ENCODE measurements at regions not wholly inside any gene's neighbourhood (a gene's known extent, or its start where the extent isn't known, plus 50 kb on each side); places are given as distances from the start of the nearest gene placed in this dataset.
"Not testable (repeated sequence)": the region's sequence is repeated elsewhere in the genome, so short reads cannot be mapped to it uniquely, and the experiment has no call there.

GRCh38 chr2:193074933-193075332 lies 880.2 kb upstream of the TMEFF2 start:
- DNase-seq (ENCODE audit: extremely low spot score, unreplicated experiment): no peak
- H3K9me3 Mint-ChIP-seq (ENCODE audit: unreplicated experiment): peaks cover 11% of the 10 kb centered on the region
- no peaks in the 10 kb centered on the region for H3K36me3 Mint-ChIP-seq (ENCODE audit: unreplicated experiment)
- H3K4me3 Mint-ChIP-seq (ENCODE audit: unreplicated experiment): no peak overlapping the region
- peaks cover 4% of the 10 kb centered on the region for H3K4me1 Mint-ChIP-seq (ENCODE audit: unreplicated experiment)
- H3K27me3 Mint-ChIP-seq (ENCODE audit: unreplicated experiment): no peaks in the 10 kb centered on the region
- no peak for TF ChIP-seq CTCF (IDR thresholded peaks at IDR 0.05)
- no peak overlapping the region for H3K27ac Mint-ChIP-seq (ENCODE audit: unreplicated experiment)

- peaks cover 11% of the 10 kb centered on the region for H3K9me3 Mint-ChIP-seq (ENCODE audit: unreplicated experiment)
- no peak for DNase-seq (ENCODE audit: extremely low spot score, unreplicated experiment)
- H3K27me3 Mint-ChIP-seq (ENCODE audit: unreplicated experiment): no peaks in the 10 kb centered on the region
- TF ChIP-seq CTCF (IDR thresholded peaks at IDR 0.05): no peak
- no peak overlapping the region for H3K27ac Mint-ChIP-seq (ENCODE audit: unreplicated experiment)
- no peaks in the 10 kb centered on the region for H3K36me3 Mint-ChIP-seq (ENCODE audit: unreplicated experiment)
- no peak overlapping the region for H3K4me3 Mint-ChIP-seq (ENCODE audit: unreplicated experiment)
- peaks cover 4% of the 10 kb centered on the region for H3K4me1 Mint-ChIP-seq (ENCODE audit: unreplicated experiment)
Measured at GRCh38 chr2:193072647-193073046, 877.9 kb upstream of the TMEFF2 start.

- H3K4me1 Mint-ChIP-seq (ENCODE audit: unreplicated experiment); H3K4me3 Mint-ChIP-seq (ENCODE audit: unreplicated experiment); H3K27ac Mint-ChIP-seq (ENCODE audit: unreplicated experiment); H3K36me3 Mint-ChIP-seq (ENCODE audit: unreplicated experiment); H3K27me3 Mint-ChIP-seq (ENCODE audit: unreplicated experiment); DNase-seq (ENCODE audit: extremely low spot score, unreplicated experiment): not testable (repeated sequence)
- H3K9me3 Mint-ChIP-seq (ENCODE audit: unreplicated experiment): peaks cover 22% of the 10 kb centered on the region
Measured at GRCh38 chr2:193025556-193025955, 830.8 kb upstream of the TMEFF2 start.

GRCh38 chr2:193024791-193025190 lies 830.1 kb upstream of the TMEFF2 start:
- Mint-ChIP-seq H3K27me3 (ENCODE audit: unreplicated experiment) (no peaks in the 10 kb centered on the region), H3K36me3 (ENCODE audit: unreplicated experiment) (peaks cover 1% of the 10 kb centered on the region), H3K9me3 (ENCODE audit: unreplicated experiment) (peaks cover 22% of the 10 kb centered on the region), H3K27ac (ENCODE audit: unreplicated experiment) (no peak overlapping the region), H3K4me3 (ENCODE audit: unreplicated experiment) (no peak overlapping the region), H3K4me1 (ENCODE audit: unreplicated experiment) (no peaks in the 10 kb centered on the region)
- TF ChIP-seq CTCF (IDR thresholded peaks at IDR 0.05): no peak
- no peak for DNase-seq (ENCODE audit: extremely low spot score, unreplicated experiment)

GRCh38 chr2:193011870-193012269 lies 817.1 kb upstream of the TMEFF2 start:
- Mint-ChIP-seq H3K4me3 (ENCODE audit: unreplicated experiment) (no peak overlapping the region), H3K27ac (ENCODE audit: unreplicated experiment) (no peak overlapping the region)
- no peak for TF ChIP-seq CTCF (IDR thresholded peaks at IDR 0.05)

GRCh38 chr2:192993059-192993458 lies 798.3 kb upstream of the TMEFF2 start:
- TF ChIP-seq CTCF (IDR thresholded peaks at IDR 0.05): no peak
- no peak overlapping the region for H3K4me3 Mint-ChIP-seq (ENCODE audit: unreplicated experiment)
- H3K36me3 Mint-ChIP-seq (ENCODE audit: unreplicated experiment): no peaks in the 10 kb centered on the region
- no peak for DNase-seq (ENCODE audit: extremely low spot score, unreplicated experiment)
- H3K9me3 Mint-ChIP-seq (ENCODE audit: unreplicated experiment): peaks cover 5% of the 10 kb centered on the region
- no peaks in the 10 kb centered on the region for H3K4me1 Mint-ChIP-seq (ENCODE audit: unreplicated experiment)
- no peak overlapping the region for H3K27ac Mint-ChIP-seq (ENCODE audit: unreplicated experiment)
- peaks cover 2% of the 10 kb centered on the region for H3K27me3 Mint-ChIP-seq (ENCODE audit: unreplicated experiment)

More at GRCh38 chr2:193011870-193012269, 817.1 kb upstream of the TMEFF2 start:
- no peaks in the 10 kb centered on the region for H3K9me3 Mint-ChIP-seq (ENCODE audit: unreplicated experiment)
- no peak for DNase-seq (ENCODE audit: extremely low spot score, unreplicated experiment)
- peaks cover 8% of the 10 kb centered on the region for H3K27me3 Mint-ChIP-seq (ENCODE audit: unreplicated experiment)
- H3K36me3 Mint-ChIP-seq (ENCODE audit: unreplicated experiment): no peaks in the 10 kb centered on the region
- H3K4me1 Mint-ChIP-seq (ENCODE audit: unreplicated experiment): no peaks in the 10 kb centered on the region

Measured in osteocyte (in vitro differentiated cells).